Activated CD4-positive, CD25-positive, alpha-beta regulatory T cell treated with anti-CD3 and anti-CD28 coated beads, Interleukin-2, amount 50 U/mL, for 16 hours (primary cell): ENCODE measurements at regions not wholly inside any gene's neighbourhood (a gene's known extent, or its start where the extent isn't known, plus 50 kb on each side); places are given as distances from the start of the nearest gene placed in this dataset.
"Not testable (repeated sequence)": the region's sequence is repeated elsewhere in the genome, so short reads cannot be mapped to it uniquely, and the experiment has no call there.

Source experiments
- DNase-seq: peaks from one replicate; pipeline ENCODE4 v3.0.0-alpha.2; 2020; ENCODE audit warnings: low read depth, low spot score

GRCh38 chr18:42471885-42472284 is 516.9 kb downstream of the PIK3C3 start:
- DNase-seq, result no peak

GRCh38 chr18:42473611-42474010 is 518.6 kb downstream of the PIK3C3 start:
- no peak for DNase-seq

- DNase-seq, result no peak
Observed at GRCh38 chr18:42474577-42474976, 519.5 kb downstream of the PIK3C3 start.

- DNase-seq, result no peak
Observed at GRCh38 chr18:42475157-42475556, 520.1 kb downstream of the PIK3C3 start.

GRCh38 chr18:42477267-42477666 is 522.2 kb downstream of the PIK3C3 start:
- no peak for DNase-seq

- no peak for DNase-seq
Observed at GRCh38 chr18:42480441-42480840, 525.4 kb downstream of the PIK3C3 start.

GRCh38 chr18:42484648-42485047 is 529.6 kb downstream of the PIK3C3 start:
- DNase-seq, result no peak

- DNase-seq, result no peak
Observed at GRCh38 chr18:42486271-42486670, 531.2 kb downstream of the PIK3C3 start.

GRCh38 chr18:42508683-42509296 is 553.8 kb downstream of the PIK3C3 start:
- DNase-seq, result no peak

GRCh38 chr18:42509750-42510415 is 554.8 kb downstream of the PIK3C3 start:
- DNase-seq, result no peak

GRCh38 chr18:42510540-42510939 is 555.5 kb downstream of the PIK3C3 start:
- DNase-seq, result no peak

- DNase-seq, result no peak
Observed at GRCh38 chr18:42513441-42513840, 558.4 kb downstream of the PIK3C3 start.

- no peak for DNase-seq
Observed at GRCh38 chr18:42514512-42514911, 559.5 kb downstream of the PIK3C3 start.

GRCh38 chr18:42517896-42518295 is 562.9 kb downstream of the PIK3C3 start:
- DNase-seq, result no peak

GRCh38 chr18:42518331-42518730 is 563.3 kb downstream of the PIK3C3 start:
- DNase-seq, result not testable (repeated sequence)

GRCh38 chr18:42520138-42520537 is 565.1 kb downstream of the PIK3C3 start:
- DNase-seq, result no peak

GRCh38 chr18:42525905-42526304 is 570.9 kb downstream of the PIK3C3 start:
- DNase-seq, result no peak

- DNase-seq, result no peak
Observed at GRCh38 chr18:42527766-42528165, 572.7 kb downstream of the PIK3C3 start.

GRCh38 chr18:42530276-42530675 is 575.2 kb downstream of the PIK3C3 start:
- no peak for DNase-seq

GRCh38 chr18:42532119-42532518 is 577.1 kb downstream of the PIK3C3 start:
- DNase-seq, result no peak

- no peak for DNase-seq
Observed at GRCh38 chr18:42533009-42533575, 578.1 kb downstream of the PIK3C3 start.

GRCh38 chr18:42533616-42534015 is 578.6 kb downstream of the PIK3C3 start:
- no peak for DNase-seq

GRCh38 chr18:42534313-42534712 is 579.3 kb downstream of the PIK3C3 start:
- DNase-seq, result no peak
